HepG2 (cell line): ENCODE measurements at regions not wholly inside any gene's neighbourhood (a gene's known extent, or its start where the extent isn't known, plus 50 kb on each side); places are given as distances from the start of the nearest gene placed in this dataset.
"Not testable (repeated sequence)": the region's sequence is repeated elsewhere in the genome, so short reads cannot be mapped to it uniquely, and the experiment has no call there.

ENCODE experiments used
- ATAC-seq: fragments of 200-7000 bp; cut with Tn5 transposase; 3 replicates; pipeline ENCODE4 v1.9.1; 2020; ENCODE audit warnings: mild to moderate bottlenecking, moderate library complexity
- BruUV-seq: library from RNA; stranded (reverse); fragments of 400-500 nt; replicated peaks from 2 replicates; lab custom pipeline; 2021; lab: Mats Ljungman, UMichigan
- CTCF ChIA-PET: fragments of 300-600 bp; formaldehyde crosslinking; extraction: SDS; loops from one replicate; lab custom pipeline; 2021; ENCODE audit warnings: low total read pairs, inconsistent platforms, low intra/inter-chr PET ratio; lab: Yijun Ruan, JAX
- POLR2A ChIA-PET: fragments of 350-600 bp; sonication (Branson Sonifier 250); formaldehyde crosslinking; loops from one replicate; lab custom pipeline; 2020; ENCODE audit warnings: antibody characterized with exemption, inconsistent platforms; lab: Yijun Ruan, JAX
- DNase-seq: peaks from one replicate; pipeline ENCODE4 v3.0.0-alpha.2; 2015; ENCODE audit warnings: low spot score
- FAIRE-seq: peaks from 3 replicates; lab custom pipeline; 2011; peaks lifted over from hg19 to GRCh38; lab: Jason Lieb, UNC
- H2AFZ ChIP-seq: one replicate; pipeline ENCODE4 v1.6.1; 2011; ENCODE audit warnings: low read length, inconsistent platforms
- H3K27ac ChIP-seq: fragments of 300-600 bp; 3 replicates; pipeline ENCODE4 v1.8.0; 2011; ENCODE audit warnings: mixed run types, mild to moderate bottlenecking, mixed read lengths, low read length, inconsistent platforms; ENCODE audit not compliant: insufficient read depth; ENCODE audit errors: extremely low read length
- H3K27me3 ChIP-seq, 2 experiments: fragments of 200-600 bp in 1 of 2; 2 replicates in 1 of 2; 3 replicates in 1 of 2; pipeline versions ENCODE4 v1.6.0 to v1.8.0; 2011; ENCODE audit warnings: low read length in 2 of 2, mild to moderate bottlenecking in 2 of 2, moderate library complexity in 2 of 2, inconsistent platforms in 1 of 2; ENCODE audit not compliant: insufficient read depth in 2 of 2, control insufficient read depth in 1 of 2
- H3K36me3 ChIP-seq, 2 experiments: fragments of 200-600 bp in 1 of 2; replicated peaks in 1 of 2; 2 replicates in 1 of 2; 3 replicates in 1 of 2; pipeline versions ENCODE4 v1.5.1 to v1.8.0; 2011; ENCODE audit warnings: low read length in 2 of 2, inconsistent platforms in 1 of 2; ENCODE audit not compliant: insufficient read depth in 2 of 2, control insufficient read depth in 1 of 2
- H3K4me1 ChIP-seq: 2 replicates; pipeline ENCODE4 v1.5.1; 2012; ENCODE audit warnings: low read length, inconsistent platforms; ENCODE audit not compliant: insufficient read depth
- H3K4me2 ChIP-seq: 2 replicates; pipeline ENCODE4 v1.6.0; 2011; ENCODE audit warnings: low read depth, low read length, inconsistent platforms
- H3K4me3 ChIP-seq, 3 experiments: fragments of 200-600 bp in 1 of 3; sonication (generic), shearing (Covaris generic) in 1 of 3; replicated peaks in 1 of 3; 2 replicates each; pipeline ENCODE4 v1.5.1; 2011 to 2016; ENCODE audit warnings: low read length in 3 of 3, inconsistent platforms in 2 of 3, low read depth in 2 of 3, mild to moderate bottlenecking in 2 of 3, control low read depth in 1 of 3, mixed read lengths in 1 of 3; ENCODE audit not compliant: insufficient read depth in 1 of 3
- H3K79me2 ChIP-seq: one replicate; pipeline ENCODE4 v1.6.1; 2011; ENCODE audit warnings: low read length, inconsistent platforms; ENCODE audit not compliant: insufficient read depth
- H3K9ac ChIP-seq: 2 replicates; pipeline ENCODE4 v1.6.0; 2011; ENCODE audit warnings: mild to moderate bottlenecking, low read depth, low read length, inconsistent platforms; ENCODE audit not compliant: insufficient read depth
- H3K9me3 ChIP-seq: 2 replicates; pipeline ENCODE4 v1.5.1; 2012; ENCODE audit warnings: mild to moderate bottlenecking, low read length
- H4K20me1 ChIP-seq: 2 replicates; pipeline ENCODE4 v1.6.0; 2011; ENCODE audit warnings: inconsistent platforms, mild to moderate bottlenecking, low read length, moderate library complexity; ENCODE audit not compliant: insufficient read depth
- AHR ChIP-seq: IDR thresholded peaks from 2 replicates; pipeline ENCODE4 v1.6.1; 2018; ENCODE audit warnings: missing genetic modification reagents, missing compliant biosample characterization
- KAT7 ChIP-seq: IDR thresholded peaks from 2 replicates; pipeline ENCODE4 v1.6.1; 2018; ENCODE audit warnings: borderline replicate concordance, missing compliant biosample characterization
- KLF11 ChIP-seq: IDR thresholded peaks from 2 replicates; pipeline ENCODE4 v1.6.1; 2016; ENCODE audit warnings: missing compliant biosample characterization
- NFE2L2 ChIP-seq: fragments of 150-350 bp; IDR thresholded peaks from 2 replicates; pipeline ENCODE4 v1.6.1; 2014; ENCODE audit warnings: low read length
- NPAS2 ChIP-seq: sonication (generic); formaldehyde crosslinking; IDR thresholded peaks from 2 replicates; pipeline ENCODE4 v1.8.0; 2022; ENCODE audit warnings: mild to moderate bottlenecking, missing genetic modification reagents, borderline replicate concordance
- PLRG1 ChIP-seq: fragments of 450-650 bp; conservative IDR thresholded peaks from 2 replicates; pipeline ENCODE4 v1.6.1; 2016
- POGK ChIP-seq: sonication (generic); formaldehyde crosslinking; conservative IDR thresholded peaks from 2 replicates; pipeline ENCODE4 v1.8.0; 2022; ENCODE audit warnings: mild to moderate bottlenecking, moderate library complexity, missing genetic modification reagents
- SOX13 ChIP-seq, 3 experiments: fragments of 450-650 bp in 1 of 3; sonication (generic) in 1 of 3; formaldehyde crosslinking in 1 of 3; IDR thresholded peaks in 2 of 3; conservative IDR thresholded peaks in 1 of 3; 2 replicates each; pipeline versions ENCODE4 v1.5.0 to v1.6.1; 2016 to 2020; ENCODE audit warnings: antibody characterized with exemption in 1 of 3, mild to moderate bottlenecking in 1 of 3, missing compliant biosample characterization in 1 of 3, missing genetic modification reagents in 1 of 3, moderate library complexity in 1 of 3
- ZBTB1 ChIP-seq: sonication (generic); formaldehyde crosslinking; IDR thresholded peaks from 2 replicates; pipeline ENCODE4 v1.4.0; 2020; ENCODE audit warnings: missing genetic modification reagents, borderline replicate concordance
- ZFP36L1 ChIP-seq: sonication (generic); formaldehyde crosslinking; IDR thresholded peaks from 2 replicates; pipeline ENCODE4 v1.8.0; 2022; ENCODE audit warnings: mild to moderate bottlenecking, missing genetic modification reagents, moderate library complexity
- ZNF510 ChIP-seq: sonication (generic); formaldehyde crosslinking; IDR thresholded peaks from 2 replicates; pipeline ENCODE4 v1.4.0; 2020; ENCODE audit warnings: low read depth, mild to moderate bottlenecking, missing genetic modification reagents
- ZNF878 ChIP-seq: sonication (generic); formaldehyde crosslinking; IDR thresholded peaks from 2 replicates; pipeline ENCODE4 v1.8.1; 2023; ENCODE audit warnings: mild to moderate bottlenecking, missing genetic modification reagents, moderate library complexity
- WGBS: methylation state at CpG from one replicate; pipeline ENCODE4 v1.1.6; 2017; ENCODE audit warnings: low lambda C conversion rate; 5-methylcytosine and 5-hydroxymethylcytosine counted together
- in situ Hi-C: cut with HindIII; loops from 2 replicates; pipeline ENCODE4 v1.10.0; 2017; ENCODE audit warnings: low pct_unique_long_range_greater_than_20kb; ENCODE audit not compliant: extremely low pct_ligation_motif_present
- intact Hi-C: fragments of 100-400 bp; cut with micrococcal nuclease; formaldehyde crosslinking; loops from one replicate; pipeline ENCODE4 v1.10.0; 2022; ENCODE audit not compliant: unreplicated experiment

GRCh38 chrX:122982521-122982920 lies 201.6 kb upstream of the GRIA3 start (continued):
- no peak for TF ChIP-seq NPAS2 (CRISPR knock-in tag)
- TF ChIP-seq NFE2L2: no peak
- no peak for TF ChIP-seq KAT7 (CRISPR knock-in tag)
- TF ChIP-seq ZBTB1 (CRISPR knock-in tag): no peak

GRCh38 chrX:123002844-123003243 lies 181.2 kb upstream of the GRIA3 start:
- in situ Hi-C loops, FAIRE-seq, H3K36me3 ChIP-seq, DNase-seq, H4K20me1 ChIP-seq, H3K27ac ChIP-seq, ATAC-seq, POLR2A ChIA-PET, H3K9me3 ChIP-seq, H3K4me1 ChIP-seq, H2AFZ ChIP-seq, H3K4me3 ChIP-seq, CTCF ChIA-PET, H3K79me2 ChIP-seq, H3K4me2 ChIP-seq, BruUV-seq, H3K27me3 ChIP-seq, H3K9ac ChIP-seq, intact Hi-C loops: not testable (repeated sequence)
- 8% methylated on average over 2 of the region's 2 CpGs for WGBS

DNA sequence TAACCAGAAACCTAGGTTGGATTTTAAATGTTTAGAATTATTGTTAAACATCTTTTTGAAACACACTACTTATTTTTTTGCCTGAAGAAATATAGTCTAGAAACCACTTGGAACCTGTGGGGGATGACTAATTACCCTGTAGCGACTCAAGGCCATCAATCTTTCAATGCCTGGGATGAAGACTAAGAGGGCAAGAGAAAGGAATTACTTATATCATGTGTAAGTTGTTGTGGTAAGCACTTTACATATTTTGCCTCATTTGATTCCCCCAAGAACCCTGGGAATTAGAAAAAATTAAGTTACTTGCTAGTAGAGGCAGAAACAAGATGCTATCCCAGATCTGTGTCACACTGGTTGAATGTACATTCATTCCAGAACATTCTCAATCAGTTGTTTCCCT lies 170.9 kb upstream of the GRIA3 start:
- Histone ChIP-seq H3K9ac (no peak overlapping the region), H3K27ac (no peak overlapping the region), H3K4me1 (no peaks in the 10 kb centered on the region), H3K79me2 (no peaks in the 10 kb centered on the region), H3K4me2 (no peak overlapping the region), H3K36me3 (no peaks in the 10 kb centered on the region), H3K9me3 (no peaks in the 10 kb centered on the region), H4K20me1 (no peaks in the 10 kb centered on the region), H2AFZ (no peak overlapping the region), H3K27me3 (no peaks in the 10 kb centered on the region), H3K4me3 (no peak overlapping the region)
- ChIA-PET CTCF (no interaction called here), POLR2A (no interaction called here)
- no TSS peak for BruUV-seq
- WGBS: 6% methylated on average over 1 of the region's 1 CpG
- DNase-seq (no peak), ATAC-seq (no peak), FAIRE-seq (no peak)
- intact Hi-C loops: no loop called here
- in situ Hi-C loops: no loop called here
- TF ChIP-seq POGK (CRISPR knock-in tag) (no peak), ZNF510 (CRISPR knock-in tag) (no peak), ZFP36L1 (CRISPR knock-in tag) (no peak), ZNF878 (CRISPR knock-in tag) (no peak), SOX13 (IDR thresholded peaks at IDR 0.05) (no peak), SOX13 (CRISPR knock-in tag; conservative IDR thresholded peaks at IDR 0.05 in 1 of 2, IDR thresholded peaks at IDR 0.05 in 1 of 2) (no peak), KLF11 (CRISPR knock-in tag) (no peak), PLRG1 (no peak), AHR (CRISPR knock-in tag) (no peak)
